DMS79 treated with DMSO at 0.1 percent for 48 hours (cell line): ENCODE measurements at regions not wholly inside any gene's neighbourhood (a gene's known extent, or its start where the extent isn't known, plus 50 kb on each side); places are given as distances from the start of the nearest gene placed in this dataset.

Experiments used
- DNase-seq: peaks from one replicate; lab custom pipeline; 2025; lab: John Stamatoyannopoulos, UW

GRCh38 chr10:47077941-47078340 is 166.7 kb downstream of the PTPN20 start:
- DNase-seq, result no peak

GRCh38 chr10:47078393-47079203 is 167.4 kb downstream of the PTPN20 start:
- no peak for DNase-seq

GRCh38 chr10:47079204-47079580 is 168.0 kb downstream of the PTPN20 start:
- no peak for DNase-seq

GRCh38 chr10:47081264-47081663 is 170.0 kb downstream of the PTPN20 start:
- no peak for DNase-seq

- no peak for DNase-seq
Measured at GRCh38 chr10:47082055-47082784, 171.0 kb downstream of the PTPN20 start.

- no peak for DNase-seq
Measured at GRCh38 chr10:47087667-47088066, 176.4 kb downstream of the PTPN20 start.

- DNase-seq, result peak; percentile 4
Measured at GRCh38 chr10:47088656-47089354, 177.6 kb downstream of the PTPN20 start.

GRCh38 chr10:47090042-47090441 is 178.8 kb downstream of the PTPN20 start:
- DNase-seq, result no peak

- DNase-seq, result peak; percentile 18
Measured at GRCh38 chr10:47090903-47091302, 179.7 kb downstream of the PTPN20 start.

- DNase-seq, result no peak
Measured at GRCh38 chr10:47091421-47091820, 180.2 kb downstream of the PTPN20 start.

GRCh38 chr10:47092376-47092775 is 181.1 kb downstream of the PTPN20 start:
- no peak for DNase-seq

- peak; percentile 76 for DNase-seq
Measured at GRCh38 chr10:47092831-47093230, 181.6 kb downstream of the PTPN20 start.

- no peak for DNase-seq
Measured at GRCh38 chr10:47094126-47094525, 182.9 kb downstream of the PTPN20 start.

GRCh38 chr10:47094636-47095035 is 183.4 kb downstream of the PTPN20 start:
- DNase-seq, result no peak

- no peak for DNase-seq
Measured at GRCh38 chr10:47095211-47095610, 184.0 kb downstream of the PTPN20 start.

- DNase-seq, result no peak
Measured at GRCh38 chr10:47095848-47096612, 184.8 kb downstream of the PTPN20 start.

- no peak for DNase-seq
Measured at GRCh38 chr10:47098238-47098637, 187.0 kb downstream of the PTPN20 start.

GRCh38 chr10:47098964-47099363 is 187.7 kb downstream of the PTPN20 start:
- DNase-seq, result no peak

- no peak for DNase-seq
Measured at GRCh38 chr10:47099474-47099873, 188.2 kb downstream of the PTPN20 start.

- no peak for DNase-seq
Measured at GRCh38 chr10:47101196-47101595, 190.0 kb downstream of the PTPN20 start.

- DNase-seq, result no peak
Measured at GRCh38 chr10:47101807-47102206, 190.6 kb downstream of the PTPN20 start.

- no peak for DNase-seq
Measured at GRCh38 chr10:47104151-47104605, 192.9 kb downstream of the PTPN20 start.
